HG02642 (cell line): ENCODE measurements at regions not wholly inside any gene's neighbourhood (a gene's known extent, or its start where the extent isn't known, plus 50 kb on each side); places are given as distances from the start of the nearest gene placed in this dataset.

Source experiments
- ATAC-seq: cut with Tn5 transposase; IDR thresholded peaks from one replicate; pipeline ENCODE4 v1.9.1; 2021; ENCODE audit warnings: mild to moderate bottlenecking; ENCODE audit not compliant: unreplicated experiment, poor library complexity

- no peak for ATAC-seq
These were observed 179.0 kb downstream of the ADGRA3 start for GRCh38 chr4:22336822-22337221.

- no peak for ATAC-seq
These were observed 181.7 kb downstream of the ADGRA3 start for GRCh38 chr4:22334155-22334554.

GRCh38 chr4:22324422-22324821, 191.4 kb downstream of the ADGRA3 start:
- ATAC-seq = no peak

GRCh38 chr4:22323691-22324090, 192.2 kb downstream of the ADGRA3 start:
- no peak for ATAC-seq

GRCh38 chr4:22322996-22323395, 192.9 kb downstream of the ADGRA3 start:
- ATAC-seq = no peak

GRCh38 chr4:22315628-22316027, 200.2 kb downstream of the ADGRA3 start:
- ATAC-seq = no peak

- ATAC-seq = no peak
These were observed 201.9 kb downstream of the ADGRA3 start for GRCh38 chr4:22313976-22314375.

- ATAC-seq = no peak
These were observed 203.8 kb downstream of the ADGRA3 start for GRCh38 chr4:22312113-22312512.

- no peak for ATAC-seq
These were observed 214.6 kb downstream of the ADGRA3 start for GRCh38 chr4:22301253-22301652.

GRCh38 chr4:22299678-22300077, 216.2 kb downstream of the ADGRA3 start:
- ATAC-seq = no peak

GRCh38 chr4:22287631-22288030, 228.2 kb downstream of the ADGRA3 start:
- no peak for ATAC-seq

GRCh38 chr4:22268350-22269025, 247.4 kb downstream of the ADGRA3 start:
- ATAC-seq = no peak

- no peak for ATAC-seq
These were observed 251.6 kb downstream of the ADGRA3 start for GRCh38 chr4:22264261-22264660.

- ATAC-seq = no peak
These were observed 262.4 kb downstream of the ADGRA3 start for GRCh38 chr4:22253431-22253830.

- ATAC-seq = no peak
These were observed 269.0 kb downstream of the ADGRA3 start for GRCh38 chr4:22246847-22247246.

GRCh38 chr4:22245294-22245693, 270.6 kb downstream of the ADGRA3 start:
- no peak for ATAC-seq

- ATAC-seq = no peak
These were observed 274.5 kb downstream of the ADGRA3 start for GRCh38 chr4:22241415-22241814.

- ATAC-seq = no peak
These were observed 275.1 kb downstream of the ADGRA3 start for GRCh38 chr4:22240814-22241213.

- ATAC-seq = no peak
These were observed 277.1 kb downstream of the ADGRA3 start for GRCh38 chr4:22238742-22239141.

GRCh38 chr4:22237846-22238494, 277.9 kb downstream of the ADGRA3 start:
- no peak for ATAC-seq

GRCh38 chr4:22237155-22237751, 278.6 kb downstream of the ADGRA3 start:
- ATAC-seq = no peak

- ATAC-seq = no peak
These were observed 280.2 kb downstream of the ADGRA3 start for GRCh38 chr4:22235698-22236097.
